ENCODE measurements at regions not wholly inside any gene's neighbourhood (a gene's known extent, or its start where the extent isn't known, plus 50 kb on each side); places are given as distances from the start of the nearest gene placed in this dataset.

DNA sequence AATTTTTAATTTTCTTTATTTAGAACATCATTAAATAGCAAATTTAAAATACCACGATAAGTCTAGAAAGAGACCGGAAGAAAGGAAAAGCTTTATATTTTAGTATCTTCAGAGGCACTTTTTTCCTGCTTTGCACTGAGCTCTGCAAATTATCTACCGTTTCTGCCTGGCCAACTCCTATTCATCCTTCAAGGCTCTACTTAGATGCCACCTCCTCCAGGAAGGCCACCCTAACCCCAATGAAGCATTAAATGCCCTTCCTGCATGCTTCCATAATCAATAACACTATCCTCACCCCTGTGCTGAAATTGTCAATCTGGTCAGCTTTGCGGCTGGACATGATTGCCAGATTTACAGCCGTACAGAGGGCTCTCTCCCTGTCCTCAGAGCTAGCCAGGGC, 141.8 kb upstream of the CHST15 start:
- TF ChIP-seq, protein P1, sequence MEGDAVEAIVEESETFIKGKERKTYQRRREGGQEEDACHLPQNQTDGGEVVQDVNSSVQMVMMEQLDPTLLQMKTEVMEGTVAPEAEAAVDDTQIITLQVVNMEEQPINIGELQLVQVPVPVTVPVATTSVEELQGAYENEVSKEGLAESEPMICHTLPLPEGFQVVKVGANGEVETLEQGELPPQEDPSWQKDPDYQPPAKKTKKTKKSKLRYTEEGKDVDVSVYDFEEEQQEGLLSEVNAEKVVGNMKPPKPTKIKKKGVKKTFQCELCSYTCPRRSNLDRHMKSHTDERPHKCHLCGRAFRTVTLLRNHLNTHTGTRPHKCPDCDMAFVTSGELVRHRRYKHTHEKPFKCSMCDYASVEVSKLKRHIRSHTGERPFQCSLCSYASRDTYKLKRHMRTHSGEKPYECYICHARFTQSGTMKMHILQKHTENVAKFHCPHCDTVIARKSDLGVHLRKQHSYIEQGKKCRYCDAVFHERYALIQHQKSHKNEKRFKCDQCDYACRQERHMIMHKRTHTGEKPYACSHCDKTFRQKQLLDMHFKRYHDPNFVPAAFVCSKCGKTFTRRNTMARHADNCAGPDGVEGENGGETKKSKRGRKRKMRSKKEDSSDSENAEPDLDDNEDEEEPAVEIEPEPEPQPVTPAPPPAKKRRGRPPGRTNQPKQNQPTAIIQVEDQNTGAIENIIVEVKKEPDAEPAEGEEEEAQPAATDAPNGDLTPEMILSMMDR (IDR thresholded peaks at IDR 0.05; ENCODE audit: low read depth, low read length, poor library complexity, severe bottlenecking) = no peak
- TF ChIP-seq EZH2phosphoT487 (IDR thresholded peaks at IDR 0.05; ENCODE audit: borderline replicate concordance, low read length) = no peak
